Astrocyte (in vitro differentiated cells and primary cell): ENCODE measurements at regions not wholly inside any gene's neighbourhood (a gene's known extent, or its start where the extent isn't known, plus 50 kb on each side); places are given as distances from the start of the nearest gene placed in this dataset.

Experiments
- DNase-seq: peaks from one replicate; pipeline ENCODE4 v3.0.0-alpha.2; 2010; ENCODE audit warnings: low read depth
- FAIRE-seq: peaks from 2 replicates; lab custom pipeline; 2011; peaks lifted over from hg19 to GRCh38; lab: Jason Lieb, UNC
- H2AFZ ChIP-seq: 2 replicates; pipeline ENCODE4 v1.6.0; 2012; ENCODE audit warnings: low read depth, low read length, inconsistent platforms
- H3K27ac ChIP-seq: 2 replicates; pipeline ENCODE4 v1.5.1; 2011; ENCODE audit warnings: low read depth, low read length, inconsistent platforms
- H3K27me3 ChIP-seq: 2 replicates; pipeline ENCODE4 v1.6.0; 2011; ENCODE audit warnings: low read length, inconsistent platforms; ENCODE audit not compliant: insufficient read depth
- H3K36me3 ChIP-seq: 2 replicates; pipeline ENCODE4 v1.5.1; 2011; ENCODE audit warnings: low read length, inconsistent platforms; ENCODE audit not compliant: insufficient read depth
- H3K4me1 ChIP-seq: 2 replicates; pipeline ENCODE4 v1.5.1; 2011; ENCODE audit warnings: low read length, inconsistent platforms; ENCODE audit not compliant: insufficient read depth
- H3K4me2 ChIP-seq: 2 replicates; pipeline ENCODE4 v1.6.0; 2012; ENCODE audit warnings: low read length, inconsistent platforms
- H3K4me3 ChIP-seq: 2 replicates; pipeline ENCODE4 v1.5.1; 2011; ENCODE audit warnings: low read depth, mild to moderate bottlenecking, low read length, inconsistent platforms; ENCODE audit not compliant: insufficient read depth
- H3K79me2 ChIP-seq: 2 replicates; pipeline ENCODE4 v1.6.0; 2012; ENCODE audit warnings: mild to moderate bottlenecking, low read length, inconsistent platforms; ENCODE audit not compliant: insufficient read depth
- H3K9ac ChIP-seq: 2 replicates; pipeline ENCODE4 v1.6.0; 2012; ENCODE audit warnings: mild to moderate bottlenecking, low read length, inconsistent platforms
- H3K9me3 ChIP-seq: 2 replicates; pipeline ENCODE4 v1.5.1; 2012; ENCODE audit warnings: low read depth, mild to moderate bottlenecking, low read length, inconsistent platforms; ENCODE audit not compliant: insufficient read depth
- H4K20me1 ChIP-seq: 2 replicates; pipeline ENCODE4 v1.6.0; 2012; ENCODE audit warnings: low read length, inconsistent platforms; ENCODE audit not compliant: insufficient read depth
- H3K27ac Mint-ChIP-seq: one replicate; pipeline ENCODE4 v1.8.0; 2021; ENCODE audit warnings: mild to moderate bottlenecking, mixed read lengths; ENCODE audit not compliant: unreplicated experiment
- H3K27me3 Mint-ChIP-seq: one replicate; pipeline ENCODE4 v1.8.0; 2021; ENCODE audit warnings: low read depth, mixed read lengths; ENCODE audit not compliant: unreplicated experiment
- H3K36me3 Mint-ChIP-seq: one replicate; pipeline ENCODE4 v1.8.0; 2021; ENCODE audit warnings: low read depth, mixed read lengths; ENCODE audit not compliant: unreplicated experiment
- H3K4me1 Mint-ChIP-seq: one replicate; pipeline ENCODE4 v1.8.0; 2021; ENCODE audit warnings: low read depth, mixed read lengths; ENCODE audit not compliant: unreplicated experiment
- H3K4me3 Mint-ChIP-seq: one replicate; pipeline ENCODE4 v1.8.0; 2021; ENCODE audit warnings: mild to moderate bottlenecking, moderate library complexity, mixed read lengths; ENCODE audit not compliant: unreplicated experiment
- H3K9me3 Mint-ChIP-seq: one replicate; pipeline ENCODE4 v1.8.0; 2021; ENCODE audit warnings: mild to moderate bottlenecking, mixed read lengths; ENCODE audit not compliant: unreplicated experiment
- CTCF ChIP-seq: IDR thresholded peaks from 2 replicates; pipeline ENCODE4 v1.5.1; 2011; ENCODE audit warnings: low read depth, mild to moderate bottlenecking, inconsistent platforms, low read length, moderate library complexity; ENCODE audit not compliant: insufficient read depth
- EZH2 ChIP-seq: IDR thresholded peaks from 2 replicates; pipeline ENCODE4 v1.6.1; 2012; ENCODE audit warnings: mild to moderate bottlenecking, low read length, inconsistent platforms; ENCODE audit not compliant: insufficient read depth

DNA sequence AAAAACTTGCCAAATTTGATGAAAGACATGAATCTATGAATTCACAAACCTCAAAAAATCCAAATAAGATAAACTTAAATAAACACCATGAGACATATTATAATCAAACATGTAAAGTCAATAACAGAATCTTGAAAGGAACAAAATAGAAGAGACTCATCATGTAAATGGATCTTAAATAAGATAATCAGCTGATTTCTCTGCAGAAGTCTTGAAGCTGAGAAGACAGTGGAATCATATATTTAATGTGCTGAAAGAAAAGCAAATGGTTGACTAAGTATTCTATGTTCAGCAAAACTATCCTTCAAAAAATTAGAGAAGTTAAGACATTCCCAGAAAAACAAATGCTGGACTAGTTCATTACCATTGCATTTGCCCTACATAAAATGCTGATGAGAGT lies 215.7 kb upstream of the SPIN4 start:
- Histone ChIP-seq H3K27ac (no peak overlapping the region), H3K79me2 (no peaks in the 10 kb centered on the region), H3K27me3 (no peaks in the 10 kb centered on the region), H3K4me3 (no peak overlapping the region), H3K4me2 (no peak overlapping the region), H4K20me1 (no peaks in the 10 kb centered on the region), H3K4me1 (peaks cover 1% of the 10 kb centered on the region), H2AFZ (no peak overlapping the region), H3K9ac (no peak overlapping the region), H3K36me3 (no peaks in the 10 kb centered on the region), H3K9me3 (no peaks in the 10 kb centered on the region)
- H3K27me3 Mint-ChIP-seq: no peaks in the 10 kb centered on the region
- no peaks in the 10 kb centered on the region for H3K9me3 Mint-ChIP-seq
- TF ChIP-seq CTCF (no peak), EZH2 (no peak)
- DNase-seq (no peak), FAIRE-seq (no peak)
- no peaks in the 10 kb centered on the region for H3K36me3 Mint-ChIP-seq
- H3K4me3 Mint-ChIP-seq: no peak overlapping the region
- no peaks in the 10 kb centered on the region for H3K4me1 Mint-ChIP-seq
- no peak overlapping the region for H3K27ac Mint-ChIP-seq

GRCh38 chrX:63561425-63561824 lies 210.3 kb upstream of the SPIN4 start:
- Mint-ChIP-seq H3K4me3 (peak overlapping the region; percentile 100), H3K36me3 (peaks cover 3% of the 10 kb centered on the region), H3K27ac (no peak overlapping the region), H3K27me3 (no peaks in the 10 kb centered on the region), H3K4me1 (peaks cover 5% of the 10 kb centered on the region), H3K9me3 (no peaks in the 10 kb centered on the region)
- no peak for DNase-seq
- no peak overlapping the region for H3K27ac ChIP-seq
- peaks cover 40% of the 10 kb centered on the region for H3K79me2 ChIP-seq
- H3K36me3 ChIP-seq: no peaks in the 10 kb centered on the region
- no peaks in the 10 kb centered on the region for H4K20me1 ChIP-seq
- H3K4me1 ChIP-seq: peaks cover 4% of the 10 kb centered on the region
- TF ChIP-seq CTCF (no peak), EZH2 (no peak)
- H3K9ac ChIP-seq: peak overlapping the region; percentile 95
- H3K4me2 ChIP-seq: peak overlapping the region; percentile 85
- H3K9me3 ChIP-seq: no peaks in the 10 kb centered on the region
- FAIRE-seq: peak; percentile 20
- no peaks in the 10 kb centered on the region for H3K27me3 ChIP-seq
- H3K4me3 ChIP-seq: peak overlapping the region; percentile 98
- peak overlapping the region; percentile 91 for H2AFZ ChIP-seq

DNA sequence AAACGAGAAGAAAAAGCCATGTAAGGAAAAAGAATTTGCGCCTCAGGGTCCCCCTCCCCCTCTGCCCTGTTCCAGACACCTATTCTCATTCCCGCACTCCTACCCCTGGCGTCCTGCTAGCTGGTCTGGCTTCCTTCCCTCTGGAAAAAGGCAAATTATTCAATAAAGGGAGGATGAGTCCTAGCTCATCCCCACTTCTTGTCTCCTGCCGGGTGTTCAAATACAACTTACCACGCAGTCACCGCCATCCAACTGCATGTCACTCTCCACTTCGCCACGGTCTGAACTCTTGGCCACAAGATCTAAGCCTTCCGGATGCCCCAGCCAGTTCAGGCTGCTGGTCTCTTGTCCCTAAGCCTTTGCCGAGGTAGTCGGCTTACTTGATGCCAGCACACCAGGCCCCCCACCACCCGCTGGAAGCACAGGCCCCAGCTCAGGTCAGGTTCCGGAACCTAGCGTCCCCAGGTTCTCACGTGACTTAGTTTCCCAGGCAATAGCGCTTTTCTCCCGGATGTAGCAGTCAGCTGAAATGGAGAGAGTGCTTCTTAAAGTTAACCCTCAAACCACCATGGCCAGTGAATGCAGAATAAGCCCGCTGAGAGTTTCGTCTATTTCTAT lies 209.6 kb upstream of the SPIN4 start:
- Histone ChIP-seq H3K9me3 (no peaks in the 10 kb centered on the region), H3K4me1 (peaks cover 4% of the 10 kb centered on the region), H3K27me3 (no peaks in the 10 kb centered on the region), H2AFZ (peak overlapping the region; percentile 91), H3K79me2 (peaks cover 47% of the 10 kb centered on the region), H3K9ac (peak overlapping the region; percentile 95), H3K4me3 (peak overlapping the region; percentile 98), H3K36me3 (no peaks in the 10 kb centered on the region), H4K20me1 (no peaks in the 10 kb centered on the region), H3K4me2 (peak overlapping the region; percentile 85), H3K27ac (peak overlapping the region; percentile 82)
- TF ChIP-seq CTCF (no peak), EZH2 (no peak)
- no peaks in the 10 kb centered on the region for H3K9me3 Mint-ChIP-seq
- H3K27ac Mint-ChIP-seq: peak overlapping the region; percentile 96
- DNase-seq (peak; percentile 69), FAIRE-seq (peak; percentile 93)
- H3K27me3 Mint-ChIP-seq: no peaks in the 10 kb centered on the region
- H3K4me1 Mint-ChIP-seq: peaks cover 5% of the 10 kb centered on the region
- H3K36me3 Mint-ChIP-seq: peaks cover 3% of the 10 kb centered on the region
- peak overlapping the region; percentile 100 for H3K4me3 Mint-ChIP-seq
